ENCODE measurements at regions not wholly inside any gene's neighbourhood (a gene's known extent, or its start where the extent isn't known, plus 50 kb on each side); places are given as distances from the start of the nearest gene placed in this dataset.

DNA sequence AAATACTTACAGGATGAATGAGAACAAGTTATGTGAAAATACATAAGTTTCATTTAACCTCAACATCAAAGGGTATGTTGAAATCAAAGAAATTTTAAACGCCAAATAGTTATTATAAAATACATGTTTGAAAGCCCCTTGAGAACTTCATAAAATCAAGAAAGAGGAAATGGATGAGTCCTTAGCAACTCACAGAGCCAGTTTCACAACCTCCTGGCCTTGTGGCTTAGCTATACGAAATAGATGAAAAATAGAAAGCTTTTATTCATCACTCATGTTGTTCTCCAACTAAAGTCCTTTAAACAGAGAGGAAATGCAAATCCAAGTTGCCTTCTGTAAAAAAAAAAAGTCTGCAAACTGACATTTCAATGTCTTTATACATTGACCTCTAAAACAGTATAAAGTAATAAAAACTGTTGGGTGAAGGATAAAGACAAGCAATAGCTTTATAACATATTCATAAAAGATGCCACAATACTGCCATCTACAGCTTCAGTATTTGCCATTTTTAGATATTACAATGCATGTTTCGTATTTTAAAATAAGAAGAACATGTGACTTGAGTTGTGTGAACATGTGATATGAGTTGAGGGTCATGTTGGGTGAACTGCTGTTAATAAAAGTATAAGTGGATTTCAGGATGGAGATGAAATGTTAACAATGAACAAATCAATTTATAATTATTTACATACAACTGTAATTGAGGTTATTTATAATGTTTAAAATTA is 847.8 kb downstream of the MRPL39 start:
- no peak for DNase-seq
- no peaks in the 10 kb centered on the region for H4K20me1 ChIP-seq (ENCODE audit: insufficient read depth)
- no peaks in the 10 kb centered on the region for H3K9me3 ChIP-seq (ENCODE audit: low read depth)
- H3F3A ChIP-seq (ENCODE audit: insufficient read depth), result no peaks in the 10 kb centered on the region
- no peak overlapping the region for H3K4me2 ChIP-seq (ENCODE audit: unreplicated experiment)
- in situ Hi-C loops (cut with MboI), result no loop called here
- H3K79me2 ChIP-seq (ENCODE audit: insufficient read depth), result no peaks in the 10 kb centered on the region
- H3K9me2 ChIP-seq (ENCODE audit: insufficient read depth), result no peaks in the 10 kb centered on the region
- TF ChIP-seq EZH2 (IDR thresholded peaks at IDR 0.05; ENCODE audit: insufficient read depth, poor library complexity, severe bottlenecking) (no peak), EZH2phosphoT487 (IDR thresholded peaks at IDR 0.05; ENCODE audit: insufficient read depth, low read depth) (no peak)
- no peaks in the 10 kb centered on the region for H3K36me3 ChIP-seq (ENCODE audit: low read depth)
- no peak overlapping the region for H3K4me3 ChIP-seq
- 6 to 7% methylated on average over 3 of the region's 3 CpGs for WGBS, 2 experiments (ENCODE audit: low coverage in 1 of 2, low lambda C conversion rate in 2 of 2, missing lambda C conversion rate in 2 of 2)
- no peak overlapping the region for H2AFZ ChIP-seq
- H3K27me3 ChIP-seq (replicated peaks; ENCODE audit: insufficient read depth), result no peaks in the 10 kb centered on the region
- no peaks in the 10 kb centered on the region for H3K4me1 ChIP-seq (ENCODE audit: insufficient read depth)
- no peak overlapping the region for H3K9ac ChIP-seq
- no peak overlapping the region for H3K27ac ChIP-seq

DNA sequence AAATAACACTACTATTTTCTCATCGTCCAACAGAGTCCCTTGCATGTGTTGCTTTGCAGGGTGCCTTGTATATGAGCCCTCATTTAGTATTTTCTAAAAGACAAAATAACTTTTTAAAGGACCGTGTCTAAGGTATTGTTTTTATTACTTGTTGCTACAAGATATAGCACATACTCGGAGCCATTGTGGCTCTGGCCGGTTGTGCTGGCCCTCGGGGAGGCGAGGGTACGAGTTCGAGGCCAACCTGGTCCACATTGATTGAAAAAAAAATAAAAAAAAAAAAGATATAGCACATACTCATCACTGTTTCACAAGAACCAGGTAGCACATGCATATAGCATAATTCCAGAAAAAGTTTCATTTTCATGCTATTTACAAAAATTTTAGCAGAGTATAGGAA is 869.2 kb downstream of the MRPL39 start:
- no peak overlapping the region for H3K4me2 ChIP-seq (ENCODE audit: unreplicated experiment)
- in situ Hi-C loops (cut with MboI), result no loop called here
- no peaks in the 10 kb centered on the region for H3K4me1 ChIP-seq (ENCODE audit: insufficient read depth)
- H3K27ac ChIP-seq, result no peak overlapping the region
- no peaks in the 10 kb centered on the region for H3K27me3 ChIP-seq (replicated peaks; ENCODE audit: insufficient read depth)
- H3K79me2 ChIP-seq (ENCODE audit: insufficient read depth), result no peaks in the 10 kb centered on the region
- no peaks in the 10 kb centered on the region for H3K36me3 ChIP-seq (ENCODE audit: low read depth)
- H3K9me3 ChIP-seq (ENCODE audit: low read depth), result no peaks in the 10 kb centered on the region
- DNase-seq, result no peak
- no peaks in the 10 kb centered on the region for H4K20me1 ChIP-seq (ENCODE audit: insufficient read depth)
- no peak for TF ChIP-seq EZH2phosphoT487 (IDR thresholded peaks at IDR 0.05; ENCODE audit: insufficient read depth, low read depth)
- no peak for TF ChIP-seq EZH2 (IDR thresholded peaks at IDR 0.05; ENCODE audit: insufficient read depth, poor library complexity, severe bottlenecking)
- H3K4me3 ChIP-seq, result no peak overlapping the region
- H2AFZ ChIP-seq, result no peak overlapping the region
- 30 to 53% methylated on average over 8 of the region's 8 CpGs for WGBS, 2 experiments (ENCODE audit: low coverage in 1 of 2, low lambda C conversion rate in 2 of 2, missing lambda C conversion rate in 2 of 2)
- H3K9ac ChIP-seq, result no peak overlapping the region
- no peaks in the 10 kb centered on the region for H3F3A ChIP-seq (ENCODE audit: insufficient read depth)
- H3K9me2 ChIP-seq (ENCODE audit: insufficient read depth), result no peaks in the 10 kb centered on the region

DNA sequence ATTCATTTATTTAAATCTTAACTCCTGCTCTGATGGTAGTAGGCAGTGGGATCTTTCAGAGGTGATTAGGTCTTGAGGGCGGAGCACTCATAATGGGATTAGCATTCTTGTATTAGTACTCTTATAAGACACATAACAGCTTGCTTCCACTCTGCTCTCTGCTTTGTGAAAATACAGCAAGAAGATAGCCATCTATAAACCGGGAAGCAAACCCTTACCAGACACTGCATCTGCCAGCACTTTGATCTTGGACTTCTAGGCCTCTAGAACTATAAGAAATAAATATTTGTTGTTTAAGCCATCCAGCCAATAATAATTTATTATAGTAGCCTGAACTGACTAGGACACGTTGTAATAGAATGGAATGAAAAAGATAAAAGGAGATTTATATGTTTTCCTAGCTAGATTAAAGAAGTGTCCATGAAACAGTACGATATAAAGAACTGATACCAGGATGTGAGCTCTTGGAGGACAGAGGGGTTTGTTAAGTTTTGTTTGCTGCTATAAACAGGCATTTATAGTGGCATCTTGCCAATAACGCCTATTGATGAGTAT is 869.9 kb downstream of the MRPL39 start:
- no peaks in the 10 kb centered on the region for H3K9me3 ChIP-seq (ENCODE audit: low read depth)
- no peaks in the 10 kb centered on the region for H4K20me1 ChIP-seq (ENCODE audit: insufficient read depth)
- TF ChIP-seq EZH2phosphoT487 (IDR thresholded peaks at IDR 0.05; ENCODE audit: insufficient read depth, low read depth) (no peak), EZH2 (IDR thresholded peaks at IDR 0.05; ENCODE audit: insufficient read depth, poor library complexity, severe bottlenecking) (no peak)
- in situ Hi-C loops (cut with MboI), result no loop called here
- no peaks in the 10 kb centered on the region for H3K9me2 ChIP-seq (ENCODE audit: insufficient read depth)
- H3K27me3 ChIP-seq (replicated peaks; ENCODE audit: insufficient read depth), result no peaks in the 10 kb centered on the region
- no peak overlapping the region for H3K4me3 ChIP-seq
- H3F3A ChIP-seq (ENCODE audit: insufficient read depth), result no peaks in the 10 kb centered on the region
- H3K36me3 ChIP-seq (ENCODE audit: low read depth), result no peaks in the 10 kb centered on the region
- no peak overlapping the region for H3K9ac ChIP-seq
- 30 to 32% methylated on average over 5 of the region's 5 CpGs for WGBS, 2 experiments (ENCODE audit: low coverage in 1 of 2, low lambda C conversion rate in 2 of 2, missing lambda C conversion rate in 2 of 2)
- H3K27ac ChIP-seq, result no peak overlapping the region
- no peak overlapping the region for H2AFZ ChIP-seq
- no peaks in the 10 kb centered on the region for H3K4me1 ChIP-seq (ENCODE audit: insufficient read depth)
- no peak for DNase-seq
- no peak overlapping the region for H3K4me2 ChIP-seq (ENCODE audit: unreplicated experiment)
- H3K79me2 ChIP-seq (ENCODE audit: insufficient read depth), result no peaks in the 10 kb centered on the region

DNA sequence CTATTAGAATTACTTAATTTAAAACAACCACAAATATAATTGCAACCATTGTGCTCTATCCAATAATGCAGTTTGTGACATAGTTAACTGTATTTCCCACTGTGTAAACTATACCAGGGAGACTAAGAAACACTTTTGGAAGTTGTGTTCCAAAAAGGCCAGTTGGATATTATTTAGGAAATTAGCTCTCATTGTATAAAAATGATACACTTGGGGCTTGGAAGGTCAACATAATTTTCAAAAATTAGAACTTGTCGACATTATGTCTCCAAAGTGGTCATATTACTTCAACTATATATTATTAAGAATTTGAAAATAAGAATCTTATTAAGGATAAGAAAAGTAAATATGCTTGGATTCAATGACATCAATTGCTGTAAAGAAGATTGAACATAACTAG is 876.6 kb downstream of the MRPL39 start:
- no peaks in the 10 kb centered on the region for H3K4me1 ChIP-seq (ENCODE audit: insufficient read depth)
- no peaks in the 10 kb centered on the region for H4K20me1 ChIP-seq (ENCODE audit: insufficient read depth)
- WGBS, 2 experiments (ENCODE audit: low coverage in 1 of 2, low lambda C conversion rate in 2 of 2, missing lambda C conversion rate in 2 of 2), result 41 to 51% methylated on average over 1 of the region's 1 CpG
- no peak overlapping the region for H2AFZ ChIP-seq
- no peaks in the 10 kb centered on the region for H3K36me3 ChIP-seq (ENCODE audit: low read depth)
- in situ Hi-C loops (cut with MboI), result no loop called here
- H3K9me3 ChIP-seq (ENCODE audit: low read depth), result no peaks in the 10 kb centered on the region
- TF ChIP-seq EZH2phosphoT487 (IDR thresholded peaks at IDR 0.05; ENCODE audit: insufficient read depth, low read depth) (no peak), EZH2 (IDR thresholded peaks at IDR 0.05; ENCODE audit: insufficient read depth, poor library complexity, severe bottlenecking) (no peak)
- H3K9ac ChIP-seq, result no peak overlapping the region
- no peaks in the 10 kb centered on the region for H3K27me3 ChIP-seq (replicated peaks; ENCODE audit: insufficient read depth)
- H3K4me3 ChIP-seq, result no peak overlapping the region
- no peak overlapping the region for H3K4me2 ChIP-seq (ENCODE audit: unreplicated experiment)
- no peaks in the 10 kb centered on the region for H3F3A ChIP-seq (ENCODE audit: insufficient read depth)
- no peaks in the 10 kb centered on the region for H3K9me2 ChIP-seq (ENCODE audit: insufficient read depth)
- H3K79me2 ChIP-seq (ENCODE audit: insufficient read depth), result no peaks in the 10 kb centered on the region
- no peak overlapping the region for H3K27ac ChIP-seq
- DNase-seq, result no peak

All from GM23248 (cell line).